SK-N-SH (cell line): ENCODE measurements at regions not wholly inside any gene's neighbourhood (a gene's known extent, or its start where the extent isn't known, plus 50 kb on each side); places are given as distances from the start of the nearest gene placed in this dataset.
"Not testable (repeated sequence)": the region's sequence is repeated elsewhere in the genome, so short reads cannot be mapped to it uniquely, and the experiment has no call there.

ENCODE experiments used
- FOXJ3 ChIP-seq: sonication (generic); formaldehyde crosslinking; IDR thresholded peaks from 2 replicates; pipeline ENCODE4 v1.5.1; 2020; ENCODE audit warnings: mild to moderate bottlenecking, missing genetic modification reagents
- NFIC ChIP-seq: IDR thresholded peaks from 2 replicates; pipeline ENCODE4 v1.4.0; 2012; ENCODE audit warnings: borderline replicate concordance
- POLR2AphosphoS5 ChIP-seq: IDR thresholded peaks from 2 replicates; pipeline ENCODE4 v1.6.1; 2012; ENCODE audit warnings: low read depth, low read length
- RFX5 ChIP-seq: IDR thresholded peaks from 2 replicates; pipeline ENCODE4 v1.6.1; 2012; ENCODE audit warnings: mild to moderate bottlenecking, improper control_type of control experiment, low read length
- SMC3 ChIP-seq: IDR thresholded peaks from 2 replicates; pipeline ENCODE4 v1.6.1; 2012; ENCODE audit warnings: low read depth, low read length, improper control_type of control experiment
- TAF1 ChIP-seq: IDR thresholded peaks from 2 replicates; pipeline ENCODE4 v1.6.1; 2012; ENCODE audit warnings: low read depth, mild to moderate bottlenecking, low read length, moderate library complexity, borderline replicate concordance
- YY1 ChIP-seq: IDR thresholded peaks from 2 replicates; pipeline ENCODE4 v1.4.0; 2012; ENCODE audit warnings: low read depth, mild to moderate bottlenecking
- TF ChIP-seq, protein P1 (sequence below): fragments of 200-600 bp; sonication (generic); IDR thresholded peaks from 2 replicates; pipeline ENCODE4 v1.6.1; 2017; ENCODE audit warnings: antibody characterized with exemption, mild to moderate bottlenecking, moderate library complexity
- TF ChIP-seq, protein P2 (sequence below): IDR thresholded peaks from 2 replicates; pipeline ENCODE4 v1.4.0; 2012; ENCODE audit warnings: low read depth, borderline replicate concordance
- TF ChIP-seq, protein P3 (sequence below): IDR thresholded peaks from 2 replicates; pipeline ENCODE4 v1.4.0; 2012; ENCODE audit warnings: low read depth
- TF ChIP-seq, protein P4 (sequence below): IDR thresholded peaks from 2 replicates; pipeline ENCODE4 v1.6.1; 2012; ENCODE audit warnings: mild to moderate bottlenecking, low read depth, low read length, moderate library complexity

DNA sequence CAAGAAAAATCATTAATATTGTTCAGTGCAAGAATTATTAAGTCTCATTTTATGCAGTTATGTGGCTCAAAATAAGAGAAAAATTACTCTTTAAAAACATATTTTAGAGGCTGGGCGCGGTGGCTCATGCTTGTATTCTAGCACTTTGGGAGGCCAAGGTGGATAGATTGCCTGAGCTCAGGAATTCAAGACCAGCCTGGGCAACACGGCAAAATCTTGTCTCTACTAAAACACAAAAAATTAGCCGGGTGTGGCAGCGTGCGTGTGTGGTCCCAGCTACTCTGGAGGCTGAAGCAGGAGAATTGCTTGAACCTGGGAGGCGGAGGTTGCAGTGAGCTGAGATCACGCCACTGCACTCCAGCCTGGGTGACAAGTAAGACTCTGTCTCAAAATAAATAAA is 87.9 kb upstream of the STK39 start:
- TF ChIP-seq, protein P1, sequence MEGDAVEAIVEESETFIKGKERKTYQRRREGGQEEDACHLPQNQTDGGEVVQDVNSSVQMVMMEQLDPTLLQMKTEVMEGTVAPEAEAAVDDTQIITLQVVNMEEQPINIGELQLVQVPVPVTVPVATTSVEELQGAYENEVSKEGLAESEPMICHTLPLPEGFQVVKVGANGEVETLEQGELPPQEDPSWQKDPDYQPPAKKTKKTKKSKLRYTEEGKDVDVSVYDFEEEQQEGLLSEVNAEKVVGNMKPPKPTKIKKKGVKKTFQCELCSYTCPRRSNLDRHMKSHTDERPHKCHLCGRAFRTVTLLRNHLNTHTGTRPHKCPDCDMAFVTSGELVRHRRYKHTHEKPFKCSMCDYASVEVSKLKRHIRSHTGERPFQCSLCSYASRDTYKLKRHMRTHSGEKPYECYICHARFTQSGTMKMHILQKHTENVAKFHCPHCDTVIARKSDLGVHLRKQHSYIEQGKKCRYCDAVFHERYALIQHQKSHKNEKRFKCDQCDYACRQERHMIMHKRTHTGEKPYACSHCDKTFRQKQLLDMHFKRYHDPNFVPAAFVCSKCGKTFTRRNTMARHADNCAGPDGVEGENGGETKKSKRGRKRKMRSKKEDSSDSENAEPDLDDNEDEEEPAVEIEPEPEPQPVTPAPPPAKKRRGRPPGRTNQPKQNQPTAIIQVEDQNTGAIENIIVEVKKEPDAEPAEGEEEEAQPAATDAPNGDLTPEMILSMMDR: not testable (repeated sequence)
- TF ChIP-seq YY1; RFX5; POLR2AphosphoS5; TAF1; NFIC; SMC3; FOXJ3 (CRISPR knock-in tag): not testable (repeated sequence)
- TF ChIP-seq, protein P2, sequence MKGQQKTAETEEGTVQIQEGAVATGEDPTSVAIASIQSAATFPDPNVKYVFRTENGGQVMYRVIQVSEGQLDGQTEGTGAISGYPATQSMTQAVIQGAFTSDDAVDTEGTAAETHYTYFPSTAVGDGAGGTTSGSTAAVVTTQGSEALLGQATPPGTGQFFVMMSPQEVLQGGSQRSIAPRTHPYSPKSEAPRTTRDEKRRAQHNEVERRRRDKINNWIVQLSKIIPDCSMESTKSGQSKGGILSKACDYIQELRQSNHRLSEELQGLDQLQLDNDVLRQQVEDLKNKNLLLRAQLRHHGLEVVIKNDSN: not testable (repeated sequence)
- TF ChIP-seq, protein P3, sequence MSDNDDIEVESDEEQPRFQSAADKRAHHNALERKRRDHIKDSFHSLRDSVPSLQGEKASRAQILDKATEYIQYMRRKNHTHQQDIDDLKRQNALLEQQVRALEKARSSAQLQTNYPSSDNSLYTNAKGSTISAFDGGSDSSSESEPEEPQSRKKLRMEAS: not testable (repeated sequence)
- TF ChIP-seq, protein P4, sequence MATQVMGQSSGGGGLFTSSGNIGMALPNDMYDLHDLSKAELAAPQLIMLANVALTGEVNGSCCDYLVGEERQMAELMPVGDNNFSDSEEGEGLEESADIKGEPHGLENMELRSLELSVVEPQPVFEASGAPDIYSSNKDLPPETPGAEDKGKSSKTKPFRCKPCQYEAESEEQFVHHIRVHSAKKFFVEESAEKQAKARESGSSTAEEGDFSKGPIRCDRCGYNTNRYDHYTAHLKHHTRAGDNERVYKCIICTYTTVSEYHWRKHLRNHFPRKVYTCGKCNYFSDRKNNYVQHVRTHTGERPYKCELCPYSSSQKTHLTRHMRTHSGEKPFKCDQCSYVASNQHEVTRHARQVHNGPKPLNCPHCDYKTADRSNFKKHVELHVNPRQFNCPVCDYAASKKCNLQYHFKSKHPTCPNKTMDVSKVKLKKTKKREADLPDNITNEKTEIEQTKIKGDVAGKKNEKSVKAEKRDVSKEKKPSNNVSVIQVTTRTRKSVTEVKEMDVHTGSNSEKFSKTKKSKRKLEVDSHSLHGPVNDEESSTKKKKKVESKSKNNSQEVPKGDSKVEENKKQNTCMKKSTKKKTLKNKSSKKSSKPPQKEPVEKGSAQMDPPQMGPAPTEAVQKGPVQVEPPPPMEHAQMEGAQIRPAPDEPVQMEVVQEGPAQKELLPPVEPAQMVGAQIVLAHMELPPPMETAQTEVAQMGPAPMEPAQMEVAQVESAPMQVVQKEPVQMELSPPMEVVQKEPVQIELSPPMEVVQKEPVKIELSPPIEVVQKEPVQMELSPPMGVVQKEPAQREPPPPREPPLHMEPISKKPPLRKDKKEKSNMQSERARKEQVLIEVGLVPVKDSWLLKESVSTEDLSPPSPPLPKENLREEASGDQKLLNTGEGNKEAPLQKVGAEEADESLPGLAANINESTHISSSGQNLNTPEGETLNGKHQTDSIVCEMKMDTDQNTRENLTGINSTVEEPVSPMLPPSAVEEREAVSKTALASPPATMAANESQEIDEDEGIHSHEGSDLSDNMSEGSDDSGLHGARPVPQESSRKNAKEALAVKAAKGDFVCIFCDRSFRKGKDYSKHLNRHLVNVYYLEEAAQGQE: not testable (repeated sequence)
